Right lobe of liver (tissue), 6 donors: ENCODE measurements at regions not wholly inside any gene's neighbourhood (a gene's known extent, or its start where the extent isn't known, plus 50 kb on each side); places are given as distances from the start of the nearest gene placed in this dataset.

ENCODE experiments used
- ATAC-seq, 4 donors: fragments of 200-7000 bp; cut with Tn5 transposase; one replicate each; pipeline ENCODE4 v1.9.1; 2020; ENCODE audit warnings: mild to moderate bottlenecking in 4 of 4, moderate library complexity in 4 of 4
- DNase-seq, 3 donors: peaks; one replicate each; pipeline ENCODE4 v3.0.0-alpha.2; 2020
- H3K27ac ChIP-seq, 3 donors: fragments of 200-600 bp; one replicate each; pipeline ENCODE4 v1.8.0; 2022
- H3K27me3 ChIP-seq, 2 donors: fragments of 200-600 bp; one replicate each; pipeline ENCODE4 v1.8.0; 2022
- H3K36me3 ChIP-seq, 4 donors: fragments of 200-600 bp; sonication (generic) in 1 of 4; one replicate each; pipeline versions ENCODE4 v1.5.1 to v1.8.0; 2017 to 2022; ENCODE audit warnings: control low read depth in 1 of 4
- H3K4me1 ChIP-seq, 4 donors: fragments of 200-600 bp; sonication (generic) in 1 of 4; one replicate each; pipeline versions ENCODE4 v1.5.1 to v1.8.0; 2017 to 2022; ENCODE audit warnings: control low read depth in 1 of 4
- H3K4me3 ChIP-seq, 3 donors: fragments of 200-600 bp; one replicate each; pipeline ENCODE4 v1.8.0; 2022
- H3K9me3 ChIP-seq, 4 donors: fragments of 200-600 bp; sonication (generic) in 1 of 4; one replicate each; pipeline versions ENCODE4 v1.5.1 to v1.8.0; 2017 to 2022; ENCODE audit warnings: control low read depth in 1 of 4
- POLR2A ChIP-seq: fragments of 450-650 bp; IDR thresholded peaks from one replicate; pipeline ENCODE4 v1.6.1; 2017; ENCODE audit warnings: antibody characterized with exemption, mild to moderate bottlenecking
- WGBS: methylation state at CpG from one replicate; pipeline ENCODE4 v1.1.6; 2018; ENCODE audit warnings: low coverage, low lambda C conversion rate; ENCODE audit not compliant: insufficient coverage; ENCODE audit errors: missing lambda C conversion rate; 5-methylcytosine and 5-hydroxymethylcytosine counted together
- intact Hi-C, 2 donors: fragments of 100-400 bp; cut with DNase I; formaldehyde crosslinking; loops; one replicate each; pipeline versions ENCODE4 v1.11.2 to v1.14.1; 2022
- TF ChIP-seq, protein P1 (sequence below), 4 donors: fragments of 200-600 bp in 3 of 4; fragments of 450-650 bp in 1 of 4; IDR thresholded peaks; one replicate each; pipeline versions ENCODE4 v1.5.1 to v1.8.0; 2016 to 2022; ENCODE audit warnings: antibody characterized with exemption in 4 of 4, mild to moderate bottlenecking in 2 of 4
- donor health status: DM: no; HTN: yes; CAD: no.
- donor health status: DM: no; HTN: no; CAD: no.
- donor health status: DM: no; HTN: no; CAD: no.
- donor health status: DM: no; HTN: yes; CAD: no.
- donor health status: DM: no; HTN: yes; CAD: no.

DNA sequence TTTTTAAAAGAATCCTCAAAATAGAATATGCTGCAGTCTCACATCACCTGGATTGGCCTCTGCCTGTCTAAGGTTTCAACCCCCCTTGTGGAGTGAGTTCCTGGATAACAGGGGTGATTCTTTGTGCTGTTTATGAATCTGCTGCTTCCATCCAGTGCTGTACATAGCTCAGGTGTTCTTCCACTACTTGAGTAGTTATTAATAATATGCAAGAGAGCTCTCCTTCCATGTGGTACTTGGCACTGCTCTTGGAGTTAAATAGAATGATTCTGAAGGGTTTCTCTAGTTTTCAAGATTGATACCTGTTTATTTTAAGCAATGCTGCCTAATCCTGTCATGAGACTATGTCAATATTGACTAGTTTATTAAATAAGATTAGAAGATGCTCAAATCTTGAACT lies 273.6 kb downstream of the RDH14 start:
- no peak for DNase-seq
- no peak for TF ChIP-seq POLR2A
- TF ChIP-seq, protein P1, sequence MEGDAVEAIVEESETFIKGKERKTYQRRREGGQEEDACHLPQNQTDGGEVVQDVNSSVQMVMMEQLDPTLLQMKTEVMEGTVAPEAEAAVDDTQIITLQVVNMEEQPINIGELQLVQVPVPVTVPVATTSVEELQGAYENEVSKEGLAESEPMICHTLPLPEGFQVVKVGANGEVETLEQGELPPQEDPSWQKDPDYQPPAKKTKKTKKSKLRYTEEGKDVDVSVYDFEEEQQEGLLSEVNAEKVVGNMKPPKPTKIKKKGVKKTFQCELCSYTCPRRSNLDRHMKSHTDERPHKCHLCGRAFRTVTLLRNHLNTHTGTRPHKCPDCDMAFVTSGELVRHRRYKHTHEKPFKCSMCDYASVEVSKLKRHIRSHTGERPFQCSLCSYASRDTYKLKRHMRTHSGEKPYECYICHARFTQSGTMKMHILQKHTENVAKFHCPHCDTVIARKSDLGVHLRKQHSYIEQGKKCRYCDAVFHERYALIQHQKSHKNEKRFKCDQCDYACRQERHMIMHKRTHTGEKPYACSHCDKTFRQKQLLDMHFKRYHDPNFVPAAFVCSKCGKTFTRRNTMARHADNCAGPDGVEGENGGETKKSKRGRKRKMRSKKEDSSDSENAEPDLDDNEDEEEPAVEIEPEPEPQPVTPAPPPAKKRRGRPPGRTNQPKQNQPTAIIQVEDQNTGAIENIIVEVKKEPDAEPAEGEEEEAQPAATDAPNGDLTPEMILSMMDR (IDR thresholded peaks at IDR 0.05) = no peak
- H3K27me3 ChIP-seq = no peaks in the 10 kb centered on the region
- H3K4me1 ChIP-seq = no peaks in the 10 kb centered on the region
- no peaks in the 10 kb centered on the region for H3K9me3 ChIP-seq
- H3K36me3 ChIP-seq = no peaks in the 10 kb centered on the region
- intact Hi-C loops = no loop called here
- H3K4me3 ChIP-seq = no peak overlapping the region
- no peak for ATAC-seq
- H3K27ac ChIP-seq = no peak overlapping the region

DNA sequence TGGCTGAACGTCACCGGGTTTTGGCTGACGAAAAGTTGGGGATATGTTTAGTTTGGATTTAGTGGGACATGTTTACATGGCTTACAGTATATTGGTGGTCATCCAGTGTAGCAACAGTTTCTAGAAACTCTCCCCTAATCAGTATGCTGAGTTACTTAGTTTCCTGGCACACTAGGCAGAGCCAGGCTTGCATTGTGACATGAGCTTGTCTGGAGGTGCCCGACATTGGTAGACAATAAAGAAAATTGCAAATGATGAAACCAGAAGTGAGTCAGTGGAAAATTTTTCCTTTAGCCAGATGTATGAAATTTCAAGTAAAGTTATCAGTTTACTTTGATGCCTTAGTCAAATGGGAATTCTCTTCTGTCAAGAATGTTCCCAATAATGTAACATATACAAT lies 276.1 kb downstream of the RDH14 start:
- no peaks in the 10 kb centered on the region for H3K36me3 ChIP-seq
- intact Hi-C loops = no loop called here
- DNase-seq = no peak
- no peak for ATAC-seq
- WGBS = 76% methylated on average over 4 of the region's 4 CpGs
- H3K4me3 ChIP-seq = no peak overlapping the region
- no peak overlapping the region for H3K27ac ChIP-seq
- no peaks in the 10 kb centered on the region for H3K4me1 ChIP-seq
- H3K9me3 ChIP-seq = no peaks in the 10 kb centered on the region
- H3K27me3 ChIP-seq = no peaks in the 10 kb centered on the region
- TF ChIP-seq, protein P1 (IDR thresholded peaks at IDR 0.05) = no peak
- TF ChIP-seq POLR2A = no peak

DNA sequence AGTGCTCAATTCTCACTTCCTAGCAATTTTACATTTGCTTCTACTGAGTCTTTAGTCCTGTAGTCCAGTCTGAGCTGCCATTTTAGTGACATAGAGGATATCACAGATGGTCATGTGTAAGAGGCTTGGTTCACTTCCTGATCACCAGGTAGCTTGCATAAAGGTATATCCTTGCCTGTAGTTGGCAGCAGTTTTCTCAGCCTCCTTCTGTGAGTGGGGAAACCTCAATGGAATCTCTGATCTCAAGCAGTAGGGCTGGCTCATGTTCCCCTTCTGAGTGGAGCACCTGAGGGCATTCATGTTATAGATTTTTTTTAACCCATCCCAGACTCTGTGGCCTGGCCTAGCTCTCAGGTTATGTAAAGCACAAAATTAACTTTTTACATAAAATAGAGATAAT lies 278.4 kb downstream of the RDH14 start:
- ATAC-seq = no peak
- Histone ChIP-seq H3K36me3 (no peaks in the 10 kb centered on the region), H3K4me1 (no peaks in the 10 kb centered on the region), H3K27me3 (no peaks in the 10 kb centered on the region), H3K4me3 (no peak overlapping the region), H3K27ac (no peak overlapping the region), H3K9me3 (no peaks in the 10 kb centered on the region)
- no peak for DNase-seq
- TF ChIP-seq POLR2A = no peak
- intact Hi-C loops = no loop called here

DNA sequence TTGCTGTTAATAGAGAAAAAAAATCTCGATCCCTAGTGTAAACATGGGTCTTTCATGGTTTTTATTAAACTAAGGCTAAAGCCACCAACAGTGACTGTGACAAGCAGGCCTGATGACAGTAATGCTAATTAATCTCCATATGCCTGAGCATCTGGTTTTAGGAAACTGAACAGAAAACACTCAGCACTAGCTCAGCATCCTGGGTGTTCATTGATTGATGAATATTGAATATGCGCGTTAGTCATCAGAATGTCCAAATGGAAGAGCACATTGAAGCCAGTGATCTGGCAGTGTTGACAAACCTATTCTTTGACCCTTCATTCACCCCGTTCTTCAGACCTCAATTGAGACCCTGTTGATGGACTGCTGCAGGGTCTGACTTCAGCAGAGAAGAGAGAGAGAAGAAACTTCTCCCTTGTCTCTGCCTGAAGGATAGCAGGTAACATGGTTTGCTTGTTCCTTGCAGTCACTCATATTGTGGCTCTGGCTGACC lies 283.8 kb downstream of the RDH14 start:
- TF ChIP-seq, protein P1 (IDR thresholded peaks at IDR 0.05) = no peak
- no peak for TF ChIP-seq POLR2A
- ATAC-seq = no peak
- H3K4me1 ChIP-seq = no peaks in the 10 kb centered on the region
- no peak overlapping the region for H3K4me3 ChIP-seq
- WGBS = 46% methylated on average over 2 of the region's 4 CpGs
- no peak for DNase-seq
- H3K9me3 ChIP-seq = no peaks in the 10 kb centered on the region
- intact Hi-C loops = no loop called here
- no peaks in the 10 kb centered on the region for H3K36me3 ChIP-seq
- no peaks in the 10 kb centered on the region for H3K27me3 ChIP-seq
- H3K27ac ChIP-seq = no peak overlapping the region

DNA sequence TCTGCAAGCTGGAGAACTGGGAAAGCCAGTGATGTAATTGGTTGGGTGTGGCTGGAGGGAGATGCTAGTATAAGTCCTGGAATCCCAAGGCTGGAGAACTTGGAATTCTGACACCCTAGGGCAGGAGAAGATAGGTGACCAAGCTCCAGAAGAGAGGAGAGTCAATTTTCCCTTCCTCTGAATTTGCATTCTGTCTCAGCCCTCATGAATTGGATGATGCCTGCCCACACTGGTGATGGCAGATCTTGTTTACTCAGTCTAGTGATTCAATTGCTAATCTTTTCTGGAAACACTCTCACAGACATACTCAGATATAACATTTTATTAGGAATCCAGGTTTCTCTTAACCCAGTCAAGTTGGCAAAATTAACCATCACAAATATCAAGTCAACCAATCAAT lies 287.2 kb downstream of the RDH14 start:
- TF ChIP-seq, protein P1 (IDR thresholded peaks at IDR 0.05) = no peak
- no peak for TF ChIP-seq POLR2A
- Histone ChIP-seq H3K4me3 (no peak overlapping the region), H3K4me1 (no peaks in the 10 kb centered on the region), H3K27me3 (no peaks in the 10 kb centered on the region), H3K27ac (no peak overlapping the region), H3K9me3 (no peaks in the 10 kb centered on the region), H3K36me3 (no peaks in the 10 kb centered on the region)
- ATAC-seq (no peak), DNase-seq (no peak)
- intact Hi-C loops = no loop called here
